ENCODE measurements at regions not wholly inside any gene's neighbourhood (a gene's known extent, or its start where the extent isn't known, plus 50 kb on each side); places are given as distances from the start of the nearest gene placed in this dataset.

- ATAC-seq (ENCODE audit: insufficient number of reproducible peaks, low FRiP score, low read depth), result no peak
- Histone ChIP-seq H3K4me3 (no peak overlapping the region), H3K27me3 (replicated peaks; ENCODE audit: insufficient read depth) (no peaks in the 10 kb centered on the region), H3K4me1 (ENCODE audit: control insufficient read depth in 1 of 2, low read depth in 2 of 2) (no peaks in the 10 kb centered on the region), H3K9me3 (no peaks in the 10 kb centered on the region), H3K36me3 (no peaks in the 10 kb centered on the region), H3K27ac (no peak overlapping the region)
- TF ChIP-seq CTCF (IDR thresholded peaks at IDR 0.05), result no peak
- DNase-seq (ENCODE audit: low spot score), result no peak
These were observed 755.2 kb upstream of the SORCS1 start for GRCh38 chr10:107919626-107920235.

GRCh38 chr10:107918171-107918570, 753.7 kb upstream of the SORCS1 start:
- Histone ChIP-seq H3K9me3 (no peaks in the 10 kb centered on the region), H3K4me3 (no peak overlapping the region), H3K27ac (no peak overlapping the region), H3K4me1 (ENCODE audit: control insufficient read depth in 1 of 2, low read depth in 2 of 2) (no peaks in the 10 kb centered on the region), H3K36me3 (no peaks in the 10 kb centered on the region), H3K27me3 (replicated peaks; ENCODE audit: insufficient read depth) (no peaks in the 10 kb centered on the region)
- ATAC-seq (ENCODE audit: insufficient number of reproducible peaks, low FRiP score, low read depth) (no peak), DNase-seq (ENCODE audit: low spot score) (no peak)
- no peak for TF ChIP-seq CTCF (IDR thresholded peaks at IDR 0.05)

GRCh38 chr10:107915215-107915610, 750.7 kb upstream of the SORCS1 start:
- no peak overlapping the region for H3K4me3 ChIP-seq
- no peaks in the 10 kb centered on the region for H3K27me3 ChIP-seq (replicated peaks; ENCODE audit: insufficient read depth)
- no peaks in the 10 kb centered on the region for H3K4me1 ChIP-seq (ENCODE audit: control insufficient read depth in 1 of 2, low read depth in 2 of 2)
- H3K9me3 ChIP-seq, result no peaks in the 10 kb centered on the region
- ATAC-seq (ENCODE audit: insufficient number of reproducible peaks, low FRiP score, low read depth), result no peak
- H3K27ac ChIP-seq, result no peak overlapping the region
- H3K36me3 ChIP-seq, result no peaks in the 10 kb centered on the region
- TF ChIP-seq CTCF (IDR thresholded peaks at IDR 0.05), result no peak
- no peak for DNase-seq (ENCODE audit: low spot score)

GRCh38 chr10:107914450-107915214, 750.1 kb upstream of the SORCS1 start:
- no peaks in the 10 kb centered on the region for H3K4me1 ChIP-seq (ENCODE audit: control insufficient read depth in 1 of 2, low read depth in 2 of 2)
- DNase-seq (ENCODE audit: low spot score) (no peak), ATAC-seq (ENCODE audit: insufficient number of reproducible peaks, low FRiP score, low read depth) (no peak)
- H3K27me3 ChIP-seq (replicated peaks; ENCODE audit: insufficient read depth), result no peaks in the 10 kb centered on the region
- no peaks in the 10 kb centered on the region for H3K36me3 ChIP-seq
- H3K4me3 ChIP-seq, result no peak overlapping the region
- no peaks in the 10 kb centered on the region for H3K9me3 ChIP-seq
- TF ChIP-seq CTCF (IDR thresholded peaks at IDR 0.05), result no peak
- no peak overlapping the region for H3K27ac ChIP-seq

- DNase-seq (ENCODE audit: low spot score), result no peak
- no peak for ATAC-seq (ENCODE audit: insufficient number of reproducible peaks, low FRiP score, low read depth)
- Histone ChIP-seq H3K9me3 (no peaks in the 10 kb centered on the region), H3K27me3 (replicated peaks; ENCODE audit: insufficient read depth) (no peaks in the 10 kb centered on the region), H3K4me3 (no peak overlapping the region), H3K36me3 (no peaks in the 10 kb centered on the region), H3K4me1 (ENCODE audit: control insufficient read depth in 1 of 2, low read depth in 2 of 2) (no peaks in the 10 kb centered on the region), H3K27ac (no peak overlapping the region)
- no peak for TF ChIP-seq CTCF (IDR thresholded peaks at IDR 0.05)
These were observed 749.1 kb upstream of the SORCS1 start for GRCh38 chr10:107913317-107914294.
